Non-pigmented ciliary epithelial cell (primary cell): ENCODE measurements at regions not wholly inside any gene's neighbourhood (a gene's known extent, or its start where the extent isn't known, plus 50 kb on each side); places are given as distances from the start of the nearest gene placed in this dataset.
"Not testable (repeated sequence)": the region's sequence is repeated elsewhere in the genome, so short reads cannot be mapped to it uniquely, and the experiment has no call there.

Experiments used
- DNase-seq: peaks from one replicate; pipeline ENCODE4 v3.0.0-alpha.2; 2010; ENCODE audit warnings: low read depth

GRCh38 chr3:110393941-110394340, 677.7 kb upstream of the NECTIN3 start:
- no peak for DNase-seq

- no peak for DNase-seq
Observed at GRCh38 chr3:110397115-110397514, 674.5 kb upstream of the NECTIN3 start.

- DNase-seq, result no peak
Observed at GRCh38 chr3:110400315-110400714, 671.3 kb upstream of the NECTIN3 start.

GRCh38 chr3:110405830-110406585, 665.6 kb upstream of the NECTIN3 start:
- DNase-seq, result no peak

GRCh38 chr3:110413266-110413665, 658.4 kb upstream of the NECTIN3 start:
- DNase-seq, result no peak

- peak; percentile 65 for DNase-seq
Observed at GRCh38 chr3:110413807-110414748, 657.5 kb upstream of the NECTIN3 start.

GRCh38 chr3:110414855-110415254, 656.8 kb upstream of the NECTIN3 start:
- peak; percentile 72 for DNase-seq

GRCh38 chr3:110419096-110419495, 652.5 kb upstream of the NECTIN3 start:
- DNase-seq, result no peak

- no peak for DNase-seq
Observed at GRCh38 chr3:110419601-110420000, 652.0 kb upstream of the NECTIN3 start.

GRCh38 chr3:110420158-110420641, 651.4 kb upstream of the NECTIN3 start:
- peak; percentile 57 for DNase-seq

GRCh38 chr3:110423276-110423675, 648.3 kb upstream of the NECTIN3 start:
- no peak for DNase-seq

- no peak for DNase-seq
Observed at GRCh38 chr3:110430146-110430545, 641.5 kb upstream of the NECTIN3 start.

GRCh38 chr3:110436209-110436608, 635.4 kb upstream of the NECTIN3 start:
- DNase-seq, result no peak

GRCh38 chr3:110440066-110440653, 631.5 kb upstream of the NECTIN3 start:
- DNase-seq, result not testable (repeated sequence)

- DNase-seq, result no peak
Observed at GRCh38 chr3:110454066-110454465, 617.5 kb upstream of the NECTIN3 start.

GRCh38 chr3:110456001-110456400, 615.6 kb upstream of the NECTIN3 start:
- no peak for DNase-seq

GRCh38 chr3:110456438-110457138, 615.0 kb upstream of the NECTIN3 start:
- DNase-seq, result no peak

- DNase-seq, result no peak
Observed at GRCh38 chr3:110457508-110457907, 614.1 kb upstream of the NECTIN3 start.

GRCh38 chr3:110459021-110459420, 612.6 kb upstream of the NECTIN3 start:
- no peak for DNase-seq

GRCh38 chr3:110470310-110470709, 601.3 kb upstream of the NECTIN3 start:
- no peak for DNase-seq

- DNase-seq, result no peak
Observed at GRCh38 chr3:110473405-110473804, 598.2 kb upstream of the NECTIN3 start.

GRCh38 chr3:110474397-110474796, 597.2 kb upstream of the NECTIN3 start:
- DNase-seq, result no peak
